PC-3 (cell line): ENCODE measurements at regions not wholly inside any gene's neighbourhood (a gene's known extent, or its start where the extent isn't known, plus 50 kb on each side); places are given as distances from the start of the nearest gene placed in this dataset.

ENCODE experiments used
- ATAC-seq: fragments of 200-7000 bp; cut with Tn5 transposase; 2 replicates; pipeline ENCODE4 v1.9.1; 2020; ENCODE audit warnings: mild to moderate bottlenecking, moderate library complexity
- BruUV-seq: library from RNA; stranded (reverse); fragments of 400-500 nt; replicated peaks from 2 replicates; lab custom pipeline; 2021; lab: Mats Ljungman, UMichigan
- CTCF ChIA-PET: fragments of 300-600 bp; sonication (Branson Sonifier 250); formaldehyde crosslinking; loops from one replicate; lab custom pipeline; 2022; ENCODE audit warnings: antibody characterized with exemption; lab: Charles Lee
- POLR2A ChIA-PET: fragments of 300-600 bp; sonication (Branson Sonifier 250); formaldehyde crosslinking; loops from one replicate; lab custom pipeline; 2022; ENCODE audit warnings: antibody characterized with exemption; ENCODE audit not compliant: unreplicated experiment; lab: Charles Lee
- DNase-seq: peaks from one replicate; pipeline ENCODE4 v3.0.0-alpha.2; 2015
- H2AFZ ChIP-seq: fragments of 300-600 bp; sonication (generic); 2 replicates; pipeline ENCODE4 v1.6.0; 2016; ENCODE audit warnings: antibody characterized with exemption, low read length
- H3F3A ChIP-seq: fragments of 300-600 bp; sonication (generic); one replicate; pipeline ENCODE4 v1.6.0; 2017; ENCODE audit warnings: antibody characterized with exemption, low read length, control low read depth, mild to moderate bottlenecking; ENCODE audit not compliant: unreplicated experiment
- H3K27ac ChIP-seq: fragments of 300-600 bp; sonication (generic); 2 replicates; pipeline ENCODE4 v1.5.1; 2016; ENCODE audit warnings: mild to moderate bottlenecking, low read length
- H3K27me3 ChIP-seq: fragments of 300-600 bp; sonication (generic); 2 replicates; pipeline ENCODE4 v1.6.1; 2016; ENCODE audit warnings: low read length, mixed read lengths
- H3K36me3 ChIP-seq: fragments of 300-600 bp; sonication (generic); 2 replicates; pipeline ENCODE4 v1.6.1; 2016; ENCODE audit warnings: low read depth, mixed run types, low read length, mixed read lengths
- H3K4me1 ChIP-seq: fragments of 300-600 bp; sonication (generic); 2 replicates; pipeline ENCODE4 v1.5.1; 2016; ENCODE audit warnings: low read length; ENCODE audit not compliant: insufficient read depth
- H3K4me2 ChIP-seq: fragments of 300-600 bp; sonication (generic); 2 replicates; pipeline ENCODE4 v1.6.0; 2016; ENCODE audit warnings: low read length
- H3K4me3 ChIP-seq: fragments of 300-600 bp; sonication (generic); 2 replicates; pipeline ENCODE4 v1.5.1; 2016; ENCODE audit warnings: mild to moderate bottlenecking, low read length, mixed read lengths
- H3K79me2 ChIP-seq: fragments of 300-600 bp; sonication (generic); 2 replicates; pipeline ENCODE4 v1.6.1; 2017; ENCODE audit warnings: low read length, mixed read lengths
- H3K9ac ChIP-seq: fragments of 300-600 bp; sonication (generic); 2 replicates; pipeline ENCODE4 v1.6.0; 2016; ENCODE audit warnings: mild to moderate bottlenecking, low read length
- H3K9me2 ChIP-seq: fragments of 300-600 bp; sonication (generic); replicated peaks from 2 replicates; pipeline ENCODE4 v1.6.1; 2016; ENCODE audit warnings: mixed run types, low read length, mixed read lengths
- H3K9me3 ChIP-seq: fragments of 300-600 bp; sonication (generic); 2 replicates; pipeline ENCODE4 v1.6.1; 2016; ENCODE audit warnings: low read length, mixed read lengths
- H4K20me1 ChIP-seq: fragments of 300-600 bp; sonication (generic); 2 replicates; pipeline ENCODE4 v1.6.1; 2016; ENCODE audit warnings: low read length, mixed read lengths
- CTCF ChIP-seq: fragments of 300-600 bp; sonication (generic); conservative IDR thresholded peaks from 2 replicates; pipeline ENCODE4 v1.5.1; 2017; ENCODE audit warnings: antibody characterized with exemption, low read depth, mild to moderate bottlenecking, low read length
- EZH2 ChIP-seq: fragments of 300-600 bp; sonication (generic); IDR thresholded peaks from one replicate; pipeline ENCODE4 v1.6.1; 2017; ENCODE audit warnings: antibody characterized with exemption, mild to moderate bottlenecking, low read length; ENCODE audit not compliant: unreplicated experiment
- EZH2phosphoT487 ChIP-seq: fragments of 300-600 bp; sonication (generic); IDR thresholded peaks from 2 replicates; pipeline ENCODE4 v1.6.1; 2018; ENCODE audit warnings: mild to moderate bottlenecking, antibody characterized with exemption, low read length, borderline replicate concordance
- intact Hi-C: fragments of 100-400 bp; cut with micrococcal nuclease; formaldehyde crosslinking; loops from 2 replicates; pipeline ENCODE4 v1.9.0; 2023

- Histone ChIP-seq H3K9ac (no peak overlapping the region), H3K27ac (no peak overlapping the region), H3K4me1 (no peaks in the 10 kb centered on the region), H3K9me2 (no peaks in the 10 kb centered on the region), H3K27me3 (0 out of 2 replicates have a peak, but pooled peaks cover 5% of the 10 kb centered on the region), H3K79me2 (no peaks in the 10 kb centered on the region), H3K4me3 (no peak overlapping the region), H2AFZ (no peak overlapping the region), H3K4me2 (no peak overlapping the region), H3F3A (no peaks in the 10 kb centered on the region), H3K9me3 (no peaks in the 10 kb centered on the region), H3K36me3 (no peaks in the 10 kb centered on the region), H4K20me1 (no peaks in the 10 kb centered on the region)
- no peak for DNase-seq
- intact Hi-C loops, result no loop called here
- POLR2A ChIA-PET, result no interaction called here
- no TSS peak for BruUV-seq
- TF ChIP-seq EZH2, result no peak
- TF ChIP-seq EZH2phosphoT487, result no peak
- no peak for TF ChIP-seq CTCF
- CTCF ChIA-PET, result no interaction called here
- ATAC-seq, result no peak
Measured at GRCh38 chr4:82099928-82100579, 273.7 kb downstream of the HNRNPD start.

- CTCF ChIA-PET, result no interaction called here
- Histone ChIP-seq H3K27me3 (peaks cover 9% of the 10 kb centered on the region; the same call in 1 of the 2 replicates), H3K4me1 (no peaks in the 10 kb centered on the region), H3K27ac (no peak overlapping the region), H3K79me2 (no peaks in the 10 kb centered on the region), H3K9me3 (no peaks in the 10 kb centered on the region), H3K9ac (no peak overlapping the region), H3K4me2 (no peak overlapping the region), H3F3A (no peaks in the 10 kb centered on the region), H2AFZ (no peak overlapping the region), H3K4me3 (no peak overlapping the region), H3K36me3 (no peaks in the 10 kb centered on the region), H4K20me1 (no peaks in the 10 kb centered on the region), H3K9me2 (no peaks in the 10 kb centered on the region)
- TF ChIP-seq EZH2phosphoT487, result no peak
- no peak for TF ChIP-seq CTCF
- no peak for TF ChIP-seq EZH2
- POLR2A ChIA-PET, result no interaction called here
- no peak for ATAC-seq
- DNase-seq, result no peak
- intact Hi-C loops, result no loop called here
- no TSS peak for BruUV-seq
Measured at GRCh38 chr4:82097504-82097903, 276.3 kb downstream of the HNRNPD start.

- intact Hi-C loops, result no loop called here
- no peaks in the 10 kb centered on the region for H3K79me2 ChIP-seq
- no peaks in the 10 kb centered on the region for H3K9me2 ChIP-seq
- ChIA-PET CTCF (no interaction called here), POLR2A (no interaction called here)
- no TSS peak for BruUV-seq
- no peak for DNase-seq
- no peak for ATAC-seq
- H2AFZ ChIP-seq, result no peak overlapping the region
- H3K4me1 ChIP-seq, result no peaks in the 10 kb centered on the region
- TF ChIP-seq EZH2 (no peak), CTCF (no peak), EZH2phosphoT487 (no peak)
- H4K20me1 ChIP-seq, result no peaks in the 10 kb centered on the region
- no peaks in the 10 kb centered on the region for H3F3A ChIP-seq
- no peak overlapping the region for H3K27ac ChIP-seq
- H3K9me3 ChIP-seq, result no peaks in the 10 kb centered on the region
- H3K36me3 ChIP-seq, result no peaks in the 10 kb centered on the region
- H3K27me3 ChIP-seq, result peaks cover 17% of the 10 kb centered on the region
- H3K9ac ChIP-seq, result no peak overlapping the region
- H3K4me3 ChIP-seq, result no peak overlapping the region
- no peak overlapping the region for H3K4me2 ChIP-seq
Measured at GRCh38 chr4:82090717-82091116, 283.1 kb downstream of the HNRNPD start.
